Activated CD4-positive, alpha-beta T cell treated with anti-CD3 and anti-CD28 coated beads, Interleukin-2, Interleukin-6, amounts not matched to agents 100 ng/mL and 50 ng/mL, durations not matched to agents 16 hours and 8 hours (primary cell): ENCODE measurements at regions not wholly inside any gene's neighbourhood (a gene's known extent, or its start where the extent isn't known, plus 50 kb on each side); places are given as distances from the start of the nearest gene placed in this dataset.

ENCODE experiments used
- DNase-seq: peaks from one replicate; pipeline ENCODE4 v3.0.0-alpha.2; 2020

DNA sequence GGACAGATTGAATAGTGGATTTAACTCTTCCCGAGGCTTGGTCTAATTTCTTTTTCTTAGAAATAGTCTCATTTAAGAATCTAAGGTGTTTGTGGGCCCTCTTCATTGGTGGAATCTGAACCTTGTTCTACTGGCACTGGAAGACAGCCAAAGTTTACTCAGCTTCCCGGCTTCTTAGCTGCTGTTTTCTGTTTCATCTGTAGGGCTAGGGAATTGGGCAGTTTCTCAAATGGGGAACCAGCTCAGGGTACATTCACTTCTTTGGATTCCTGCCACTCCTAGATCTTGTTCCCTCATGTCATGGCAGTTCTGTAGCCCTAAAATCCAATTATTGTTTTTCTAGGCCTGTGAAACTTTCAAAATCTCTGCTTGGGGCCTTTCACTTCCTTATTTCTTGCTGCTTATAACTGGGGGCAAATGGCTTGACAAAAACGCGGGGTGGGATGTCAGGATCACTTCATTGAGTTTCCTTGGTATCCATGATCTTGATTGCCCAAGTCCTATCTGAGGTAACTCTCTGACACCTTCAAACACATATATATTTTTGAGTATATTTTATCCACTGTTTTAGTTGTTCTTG, 985.0 kb downstream of the C4orf33 start:
- no peak for DNase-seq

DNA sequence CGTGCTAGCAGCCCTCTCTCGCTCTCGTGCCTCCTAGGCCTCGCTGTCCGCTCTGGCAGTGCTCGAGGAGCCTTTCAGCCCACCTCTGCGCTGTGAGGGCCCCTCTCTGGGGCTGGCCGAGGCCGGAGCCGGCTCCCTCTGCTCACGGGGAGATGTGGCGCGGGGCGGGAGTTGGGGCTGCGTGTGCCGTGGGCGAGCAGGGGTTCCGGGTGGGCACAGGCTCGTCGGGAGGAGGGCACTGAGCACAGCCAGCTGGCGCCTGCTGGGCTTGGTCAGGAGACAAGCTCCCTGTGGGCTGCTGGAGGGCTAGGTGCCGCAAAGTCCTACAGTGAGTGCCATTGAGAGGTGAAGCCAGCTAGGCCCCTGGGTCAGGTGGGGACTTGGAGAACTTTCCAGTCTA, 994.5 kb downstream of the C4orf33 start:
- no peak for DNase-seq

DNA sequence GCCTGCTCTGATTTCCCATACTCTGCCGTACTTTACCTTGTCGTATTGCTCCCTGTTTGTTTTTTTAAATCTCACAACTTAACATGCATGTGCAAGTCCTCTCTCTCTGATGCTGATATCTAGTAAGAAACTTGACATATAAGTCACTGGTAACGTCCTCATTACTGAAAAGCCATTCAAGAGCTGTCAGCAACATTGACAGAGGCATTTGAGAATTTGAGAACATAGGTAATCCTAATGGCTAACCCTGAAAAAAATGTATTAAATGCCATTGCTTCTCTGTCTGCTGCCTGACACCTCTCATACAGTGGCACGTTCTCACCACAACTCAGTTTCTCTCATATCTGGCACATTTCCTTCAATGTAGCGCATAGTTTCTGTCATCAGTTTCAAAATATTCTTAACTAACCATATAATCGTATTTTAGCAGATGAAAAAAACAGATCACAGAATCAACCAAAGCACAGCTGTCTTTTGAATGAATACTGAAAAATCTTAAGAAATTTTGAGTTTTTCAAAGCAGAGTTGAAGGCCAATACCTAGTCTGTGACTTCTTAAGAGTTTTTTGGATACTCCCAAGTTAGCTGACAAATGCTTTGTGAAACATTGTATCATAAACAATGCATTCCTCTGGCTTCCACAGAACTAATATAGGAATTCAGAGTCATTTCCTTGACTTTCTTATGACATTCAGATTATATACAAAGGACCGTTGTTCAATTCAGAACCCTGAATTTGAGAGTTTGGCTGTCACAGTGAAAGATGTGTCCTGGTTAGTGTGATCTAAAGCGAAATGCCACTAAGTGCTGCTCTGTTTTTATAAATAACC, 996.4 kb downstream of the C4orf33 start:
- no peak for DNase-seq

DNA sequence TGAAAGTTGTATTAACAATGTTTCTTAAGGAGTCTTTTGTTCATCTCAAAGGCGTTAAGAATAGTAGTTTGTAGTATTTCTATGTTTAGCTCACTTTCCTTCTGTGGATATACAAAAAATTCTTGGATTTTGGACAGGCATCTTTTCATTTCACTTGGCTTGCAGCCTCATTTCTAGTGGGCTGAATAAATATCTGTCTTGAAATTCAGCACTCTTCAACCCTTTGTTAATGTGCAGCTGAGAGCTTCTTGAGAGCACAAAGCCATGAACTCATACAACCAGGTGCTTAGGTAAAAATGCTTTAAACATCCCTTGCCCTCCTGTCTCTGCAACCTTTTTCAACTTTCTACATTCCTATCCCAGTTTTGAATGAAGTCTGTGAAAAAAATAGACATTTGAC, 1003.2 kb downstream of the C4orf33 start:
- no peak for DNase-seq

DNA sequence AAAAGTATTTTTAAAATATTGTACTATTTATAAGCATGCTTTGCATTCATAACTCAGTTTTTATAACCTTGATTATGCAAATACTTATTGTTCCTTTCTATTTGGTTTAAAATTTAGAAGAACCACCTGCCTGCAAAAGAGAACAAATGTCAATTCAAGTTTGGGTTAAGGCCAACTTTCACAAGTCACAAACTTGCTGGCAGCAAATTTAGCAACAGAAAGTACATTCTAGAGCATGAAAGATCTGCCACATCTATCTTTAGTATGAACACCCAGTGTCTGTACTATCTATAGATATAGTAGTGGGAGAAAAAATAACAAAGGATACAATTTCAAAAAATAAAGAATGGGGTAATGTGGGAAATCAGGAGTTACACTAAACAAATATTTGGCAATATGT, 1014.2 kb downstream of the C4orf33 start:
- DNase-seq, result no peak

DNA sequence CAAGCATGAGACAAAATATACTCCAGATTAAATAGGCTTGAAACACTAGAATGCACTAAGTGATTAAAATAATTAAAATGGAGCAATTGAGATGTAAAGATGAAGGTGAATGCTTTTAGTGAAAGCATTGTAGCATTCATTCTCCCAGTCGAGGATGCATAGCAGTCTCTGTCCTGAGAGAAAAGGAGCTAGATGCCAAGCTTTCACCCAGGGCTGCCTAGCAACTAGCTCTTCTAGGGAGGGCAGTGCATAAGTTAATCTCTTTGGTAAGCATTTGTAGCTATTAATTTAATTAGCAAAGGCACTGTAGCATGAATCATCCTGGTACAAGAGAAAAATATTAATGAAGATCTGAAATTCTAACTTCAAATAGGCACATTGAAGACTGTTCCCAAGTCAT, 1014.8 kb downstream of the C4orf33 start:
- DNase-seq, result no peak

DNA sequence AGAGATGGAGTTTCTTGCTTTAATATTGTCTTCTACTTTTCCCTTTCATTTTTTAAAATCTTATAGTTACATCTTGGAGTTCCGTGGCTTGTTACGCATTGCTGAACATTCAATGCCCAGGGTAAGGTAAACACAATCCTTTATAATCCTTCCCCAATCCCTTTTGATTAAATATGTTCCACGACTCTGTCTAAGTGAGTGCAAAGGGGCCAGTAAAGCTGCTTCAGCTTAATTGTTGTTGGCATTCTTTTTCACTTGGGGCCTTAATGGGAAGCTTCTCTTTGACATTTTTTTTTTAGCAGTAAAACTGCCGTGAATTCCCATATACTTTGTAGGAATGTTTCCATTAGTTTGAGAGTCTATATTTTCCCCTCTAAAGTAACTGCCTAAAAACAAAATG, 1028.1 kb downstream of the C4orf33 start:
- no peak for DNase-seq

DNA sequence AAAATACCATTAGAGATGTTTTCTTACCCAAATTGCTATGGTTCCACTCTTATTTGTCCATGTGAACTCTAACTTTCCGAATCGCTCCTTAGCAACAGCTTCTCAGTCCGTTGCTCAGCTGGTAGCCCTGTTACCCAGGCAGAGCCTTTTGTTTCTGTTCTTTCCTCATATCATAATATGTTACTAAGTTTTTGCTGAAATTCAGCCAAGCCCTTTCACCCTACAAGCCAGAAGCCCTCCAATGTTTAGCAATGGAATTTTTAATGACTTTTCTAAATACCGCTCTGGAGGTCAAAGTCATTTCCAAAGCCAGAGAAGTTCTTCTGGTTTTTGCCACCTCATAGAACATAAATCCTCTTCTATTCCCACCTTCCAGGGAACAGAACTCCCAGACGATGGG, 1029.5 kb downstream of the C4orf33 start:
- no peak for DNase-seq

DNA sequence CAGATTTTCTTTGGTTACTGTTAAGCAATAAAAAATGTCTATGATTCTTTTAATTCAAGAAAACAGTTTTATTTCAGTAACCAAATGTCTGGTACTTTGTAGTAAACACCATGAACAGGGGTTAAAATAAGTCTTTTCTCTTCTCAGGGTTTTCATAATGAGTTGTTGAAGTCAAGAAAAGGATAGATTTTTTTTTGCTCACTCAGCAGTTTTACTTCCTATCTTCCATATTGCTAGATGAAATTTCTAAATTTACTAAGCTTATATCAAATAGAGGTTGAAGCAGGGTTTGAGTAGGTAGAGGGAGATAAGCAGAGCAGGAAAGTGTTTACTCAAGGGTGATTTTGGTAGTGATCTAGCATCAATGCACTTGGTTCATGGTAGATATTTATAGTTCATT, 1031.3 kb downstream of the C4orf33 start:
- DNase-seq, result no peak

DNA sequence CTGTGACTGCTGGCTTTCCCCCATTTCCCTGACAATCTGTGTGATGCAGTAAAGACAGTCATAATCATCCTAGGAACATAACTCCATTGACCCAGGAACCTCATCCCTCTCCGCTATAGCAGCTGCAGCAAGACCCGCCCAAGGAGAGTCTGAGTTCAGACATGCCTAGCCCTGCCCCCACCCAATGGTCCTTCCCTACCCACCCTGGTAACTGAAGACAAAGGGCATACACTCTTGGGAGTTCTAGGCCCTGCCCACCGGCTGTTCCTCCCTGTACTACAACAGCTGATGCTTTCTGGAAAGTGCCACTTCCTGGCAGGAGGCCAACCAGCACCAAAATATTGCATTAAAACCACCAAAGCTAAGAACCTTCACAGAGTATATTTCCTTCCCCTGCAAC, 1035.6 kb downstream of the C4orf33 start:
- DNase-seq, result no peak

DNA sequence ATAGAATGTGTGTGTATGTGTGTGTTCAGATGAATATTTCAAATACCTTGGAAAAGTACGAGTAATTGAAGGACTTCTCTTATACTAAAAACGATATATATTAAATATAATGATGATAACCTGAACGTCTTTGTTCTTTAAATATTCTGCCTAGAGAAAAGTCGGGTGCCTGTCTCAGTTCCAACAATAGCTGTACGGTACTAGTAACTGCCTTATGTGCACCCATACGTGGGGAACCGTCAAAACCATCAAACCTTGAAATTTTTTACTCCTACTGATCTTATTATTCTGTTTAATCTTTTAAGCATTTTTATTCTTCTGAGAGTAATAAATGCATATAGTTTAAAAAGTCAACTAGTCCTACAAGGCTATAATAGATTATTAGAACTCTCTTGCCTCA, 1045.7 kb downstream of the C4orf33 start:
- DNase-seq, result no peak

DNA sequence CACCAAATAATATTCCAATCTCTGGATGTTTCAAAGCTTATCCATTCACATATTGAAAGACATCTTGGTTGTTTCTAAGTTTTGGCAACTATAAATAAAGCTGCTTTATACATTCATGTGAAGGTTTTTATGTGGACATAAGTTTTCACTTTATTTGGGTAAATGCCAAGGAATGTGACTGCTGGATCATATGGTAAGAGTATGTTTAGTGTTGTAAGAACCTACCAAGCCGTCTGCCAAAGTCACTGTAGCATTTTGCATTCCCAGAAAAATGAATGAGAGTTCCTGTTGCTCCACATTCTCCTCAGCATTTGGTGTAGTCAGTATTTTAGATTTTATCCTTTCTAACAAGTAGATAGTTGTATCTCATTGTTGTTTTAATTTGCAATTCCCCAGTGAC, 1047.7 kb downstream of the C4orf33 start:
- DNase-seq, result no peak

DNA sequence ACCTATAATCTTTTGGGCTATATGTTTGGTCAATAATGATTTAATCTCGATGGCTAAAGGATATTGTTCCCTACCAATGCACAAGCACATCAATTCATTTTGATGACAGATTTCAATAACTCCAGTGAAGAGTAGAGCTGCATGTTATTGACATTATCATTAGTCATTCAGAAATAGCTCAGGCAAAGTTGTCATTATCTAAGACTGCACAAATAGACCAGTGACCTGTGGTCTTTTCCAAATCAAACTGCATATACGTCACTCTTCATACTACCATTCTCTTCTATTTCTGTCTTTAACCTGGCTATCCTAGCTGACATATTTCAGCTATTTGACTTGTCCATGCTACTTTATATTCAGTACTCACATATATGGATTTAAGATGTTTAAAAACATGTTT, 1050.8 kb downstream of the C4orf33 start:
- no peak for DNase-seq

DNA sequence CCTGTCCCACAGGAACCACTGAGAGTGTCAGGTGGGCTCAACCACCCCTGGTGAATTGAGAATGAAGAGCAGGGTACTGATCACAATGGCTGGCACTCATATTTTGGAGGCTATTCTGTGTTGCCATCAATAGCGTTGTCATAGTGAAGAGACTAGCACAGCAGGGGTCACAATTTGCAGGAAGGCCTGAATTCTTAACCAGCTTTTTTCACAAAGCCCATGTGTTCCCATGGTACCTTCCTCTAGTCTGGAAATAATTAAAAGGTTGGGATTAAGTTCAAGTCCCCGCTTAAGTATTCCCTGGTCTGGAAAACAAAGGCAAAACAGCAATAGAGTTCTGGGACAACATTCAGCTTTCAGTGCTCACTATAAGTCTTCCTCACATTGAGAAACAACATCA, 1051.7 kb downstream of the C4orf33 start:
- no peak for DNase-seq

DNA sequence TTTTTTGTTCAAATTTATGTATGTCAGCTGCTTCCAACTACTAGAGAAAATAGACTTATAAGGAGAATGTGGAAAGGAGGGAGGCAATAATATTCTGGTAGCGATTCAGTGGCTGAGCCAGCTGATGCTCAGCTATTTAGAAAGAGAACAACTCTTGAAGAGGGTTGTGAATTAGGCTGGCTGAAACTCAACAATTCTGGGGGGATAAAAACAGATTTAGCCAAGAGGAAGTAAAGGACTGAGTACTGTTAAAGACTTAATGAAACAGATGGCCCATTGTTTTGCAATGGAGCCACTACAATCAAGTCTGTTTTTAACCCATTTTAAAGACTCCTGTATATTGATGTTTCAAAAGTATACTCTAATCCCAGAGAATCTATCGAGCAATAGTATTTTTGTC, 1058.9 kb downstream of the C4orf33 start:
- DNase-seq, result no peak

DNA sequence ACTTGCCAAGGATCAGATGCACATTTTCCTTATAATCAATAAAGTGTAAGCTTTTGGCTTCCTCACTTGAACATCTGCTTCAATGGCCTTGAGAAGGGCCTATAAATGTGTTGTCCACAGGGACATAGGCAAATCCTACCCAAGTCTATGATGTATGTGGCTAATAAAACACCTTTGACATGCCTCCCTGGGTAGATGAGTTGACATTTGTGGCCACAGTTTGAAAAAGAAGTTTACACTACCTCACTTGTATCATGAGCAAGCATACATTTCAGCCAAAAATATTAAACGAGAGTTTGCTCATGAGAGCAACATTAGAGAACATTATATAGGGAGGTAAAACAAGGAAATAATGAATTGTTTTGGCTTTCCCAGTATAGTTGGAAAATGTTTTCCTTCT, 1067.7 kb downstream of the C4orf33 start:
- no peak for DNase-seq

DNA sequence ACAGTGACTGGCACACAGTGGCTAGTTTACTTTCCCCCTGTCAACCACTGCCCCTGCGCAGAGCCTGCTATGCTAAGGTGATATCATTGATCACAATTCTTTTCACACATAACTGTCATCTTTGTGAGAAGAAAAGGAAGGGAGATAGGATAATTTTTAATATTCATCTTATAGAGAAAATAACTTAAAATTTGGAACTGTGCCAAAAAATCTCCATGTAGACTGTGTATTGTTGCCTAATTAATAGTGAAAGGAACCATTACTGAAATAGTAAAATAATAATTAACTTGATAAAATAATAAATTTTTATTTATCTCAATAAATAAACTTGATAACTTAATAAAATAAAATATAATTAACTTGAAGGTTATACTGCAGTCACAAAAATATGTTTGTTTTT, 1069.4 kb downstream of the C4orf33 start:
- no peak for DNase-seq

DNA sequence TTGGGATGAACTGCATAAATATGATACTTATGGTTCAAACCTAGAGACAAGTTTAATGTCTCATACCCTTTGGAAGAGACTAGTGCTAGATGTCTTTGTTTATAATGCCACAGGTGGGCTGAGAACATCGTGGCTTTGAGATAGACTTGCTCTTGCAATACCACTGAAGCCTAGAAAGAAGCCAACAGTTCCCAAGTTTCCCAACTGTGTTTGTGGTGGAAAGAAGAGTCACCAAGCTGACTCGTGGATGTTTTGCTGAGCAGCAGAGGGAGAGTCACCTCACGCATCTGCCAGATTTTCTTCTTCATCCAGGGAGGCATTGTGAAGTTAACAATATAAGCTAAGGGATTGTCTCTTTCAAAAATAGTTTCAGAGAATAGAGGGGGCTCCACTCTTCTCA, 1076.2 kb downstream of the C4orf33 start:
- no peak for DNase-seq

DNA sequence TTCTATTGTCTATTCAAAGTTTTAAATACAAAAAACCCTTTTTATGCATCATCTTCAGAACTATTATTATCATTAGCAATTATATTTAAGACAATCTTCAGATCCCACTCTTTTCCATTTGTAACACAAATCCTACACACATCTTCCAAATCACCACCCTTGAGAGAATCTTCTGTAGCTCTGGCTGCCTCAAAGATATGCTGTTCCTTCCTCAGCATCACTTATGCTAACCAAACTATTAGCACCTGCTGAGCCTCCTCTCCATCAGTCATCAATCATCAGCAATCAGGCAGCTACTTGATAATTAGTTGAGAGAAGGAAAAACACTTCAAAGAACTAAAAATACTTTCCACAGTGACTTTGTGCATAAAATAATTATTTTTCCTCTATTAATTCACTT, 1082.2 kb downstream of the C4orf33 start:
- no peak for DNase-seq

DNA sequence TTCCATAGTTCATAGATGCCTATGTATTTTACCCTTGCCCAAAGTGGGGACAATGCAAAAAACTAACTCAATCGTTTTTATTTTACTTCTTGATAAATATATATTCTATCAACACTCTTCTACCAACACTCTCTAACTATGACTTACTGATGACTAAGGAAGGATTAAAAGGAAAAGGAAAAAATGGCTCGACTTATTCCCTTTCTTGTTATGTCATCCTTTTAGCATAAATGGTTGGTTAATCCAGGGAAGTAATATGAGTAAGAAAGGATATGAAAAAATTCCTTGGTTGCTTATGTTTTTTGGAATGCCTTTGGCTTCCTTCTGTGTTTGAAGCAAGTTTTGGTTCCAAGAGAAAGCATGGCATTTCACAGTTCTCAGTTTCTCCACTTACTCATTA, 1087.1 kb downstream of the C4orf33 start:
- no peak for DNase-seq

DNA sequence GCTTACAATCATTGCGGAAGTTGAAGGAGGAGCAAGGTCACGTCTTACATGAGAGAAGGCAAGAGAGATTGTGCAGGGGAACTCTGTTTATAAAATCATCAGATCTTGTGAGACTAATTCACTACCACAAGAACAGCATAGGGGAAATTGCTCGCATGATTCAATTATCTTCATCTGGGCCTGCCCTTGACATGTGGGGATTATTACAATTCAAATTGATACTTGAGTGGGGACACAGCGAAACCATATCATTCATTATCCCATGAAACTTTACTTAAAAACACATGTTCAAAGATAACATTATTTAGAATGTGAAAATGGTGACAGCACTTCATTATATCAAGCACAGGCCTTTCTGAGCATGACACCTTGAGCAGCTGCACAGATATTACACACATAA, 1087.8 kb downstream of the C4orf33 start:
- no peak for DNase-seq

DNA sequence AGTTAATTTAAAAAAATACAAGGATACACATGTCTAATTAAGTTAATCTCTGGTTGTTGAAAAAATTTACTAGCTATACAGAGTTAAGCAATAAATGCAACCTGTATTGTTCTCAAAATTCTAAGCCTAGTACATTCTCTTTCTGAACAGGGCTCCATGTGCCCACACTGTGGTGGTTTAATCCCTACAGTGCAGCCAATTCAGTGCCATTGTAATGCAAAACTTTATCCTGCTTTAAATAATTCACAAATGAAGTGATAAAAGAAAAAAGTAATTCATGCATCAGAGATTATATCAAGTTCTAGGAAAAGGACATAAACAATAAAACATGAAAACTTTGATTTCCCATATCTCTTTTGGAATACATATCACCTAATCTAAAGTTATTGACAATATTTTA, 1089.2 kb downstream of the C4orf33 start:
- DNase-seq, result no peak

DNA sequence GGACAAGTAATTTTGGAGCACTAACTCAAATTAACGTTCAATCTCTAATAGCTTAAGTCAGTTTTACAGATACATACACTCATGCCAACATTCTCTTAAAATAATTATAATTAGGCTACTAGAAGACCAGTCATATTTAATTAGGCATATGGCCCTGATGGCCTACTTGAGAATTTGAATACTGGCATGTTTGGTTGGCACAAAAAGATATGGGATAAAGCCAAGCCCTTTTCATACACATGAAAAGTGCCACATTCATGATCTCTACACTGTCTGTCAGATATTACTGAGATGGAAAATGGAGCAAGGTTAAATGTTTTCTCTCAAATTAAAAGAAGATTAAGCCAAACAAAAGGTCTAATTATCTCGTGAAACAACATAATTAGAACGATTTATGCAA, 1091.0 kb downstream of the C4orf33 start:
- DNase-seq, result no peak

DNA sequence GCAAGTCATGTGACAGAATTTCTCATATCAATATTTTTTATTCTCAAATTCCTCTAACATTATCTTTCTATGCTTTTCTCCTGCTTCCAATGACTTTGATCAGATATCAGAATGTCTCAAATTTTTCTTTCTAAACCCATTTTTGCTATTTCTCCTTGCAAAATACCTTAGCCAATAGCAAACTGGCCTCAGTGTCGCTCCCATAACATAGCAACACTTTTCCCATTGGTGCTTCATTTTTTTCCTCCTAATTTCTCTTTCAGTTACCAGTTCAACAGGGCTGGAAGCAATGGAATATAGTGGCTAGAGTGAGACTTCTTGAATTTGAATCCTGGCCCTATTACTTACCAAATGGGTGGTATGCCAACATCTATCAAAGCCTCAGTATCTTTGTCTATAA, 1091.6 kb downstream of the C4orf33 start:
- DNase-seq, result no peak

DNA sequence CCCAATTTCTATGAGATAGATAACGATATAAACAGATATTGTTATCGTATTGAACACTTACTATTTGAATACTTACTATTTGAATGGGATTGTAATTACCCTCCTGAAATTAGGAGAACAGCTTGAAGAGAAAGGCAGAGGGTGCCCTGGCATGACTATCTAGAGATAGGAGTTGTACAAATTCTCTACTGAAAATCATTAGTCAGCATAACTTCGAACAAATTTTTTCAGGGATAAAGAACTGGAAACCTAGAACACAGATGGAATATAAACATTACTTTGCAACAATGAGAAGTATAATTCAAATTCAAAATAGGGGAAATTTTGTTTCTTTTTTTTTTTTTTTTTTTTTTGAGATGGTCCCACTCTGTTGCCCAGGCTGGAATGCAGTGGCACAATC, 1096.8 kb downstream of the C4orf33 start:
- no peak for DNase-seq
